Mesothelial cell of epicardium (in vitro differentiated cells): ENCODE measurements at regions not wholly inside any gene's neighbourhood (a gene's known extent, or its start where the extent isn't known, plus 50 kb on each side); places are given as distances from the start of the nearest gene placed in this dataset.

Source experiments
- DNase-seq, 2 experiments: peaks; one replicate each; pipeline ENCODE4 v3.0.0; 2021; ENCODE audit warnings: low spot score in 2 of 2; ENCODE audit not compliant: unreplicated experiment in 2 of 2
- H3K27ac Mint-ChIP-seq: 2 replicates; pipeline ENCODE4 v1.8.0; 2021; ENCODE audit warnings: mixed read lengths
- H3K27me3 Mint-ChIP-seq: 2 replicates; pipeline ENCODE4 v1.8.0; 2021; ENCODE audit warnings: low read depth, mixed read lengths
- H3K36me3 Mint-ChIP-seq: 2 replicates; pipeline ENCODE4 v1.8.0; 2021; ENCODE audit warnings: mixed read lengths
- H3K4me1 Mint-ChIP-seq: 2 replicates; pipeline ENCODE4 v1.8.0; 2021; ENCODE audit warnings: mixed read lengths
- H3K4me3 Mint-ChIP-seq: 2 replicates; pipeline ENCODE4 v1.8.0; 2021; ENCODE audit warnings: mild to moderate bottlenecking, moderate library complexity, mixed read lengths
- H3K9me3 Mint-ChIP-seq: 2 replicates; pipeline ENCODE4 v1.8.0; 2021; ENCODE audit warnings: mixed read lengths
- TF ChIP-seq, protein P1 (sequence below): fragments of 200-600 bp; sonication (generic); IDR thresholded peaks from one replicate; pipeline ENCODE4 v1.5.0; 2021; ENCODE audit warnings: antibody characterized with exemption; ENCODE audit not compliant: unreplicated experiment

DNA sequence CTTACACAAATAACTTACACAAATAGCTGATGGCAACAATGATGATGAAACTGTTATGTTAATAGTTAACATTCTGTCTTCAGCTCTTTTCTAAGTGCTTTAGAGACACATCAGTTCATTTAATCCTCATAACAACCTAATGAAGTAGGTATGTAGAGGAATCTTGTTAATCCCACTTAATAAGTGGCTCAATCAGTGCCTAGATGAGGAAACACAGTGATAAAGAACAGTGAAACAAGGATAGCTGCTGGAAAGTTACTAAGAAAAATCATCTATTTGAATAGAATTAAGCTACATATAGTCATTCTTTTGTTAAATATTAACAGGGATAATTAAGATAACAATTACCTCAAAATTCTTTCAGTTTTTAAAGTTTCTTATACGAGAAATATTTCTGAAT lies 487.6 kb downstream of the ARL4A start:
- no peak overlapping the region for H3K27ac Mint-ChIP-seq
- no peak for DNase-seq
- peaks cover 19% of the 10 kb centered on the region for H3K4me1 Mint-ChIP-seq
- H3K4me3 Mint-ChIP-seq, result no peak overlapping the region
- H3K9me3 Mint-ChIP-seq, result peaks cover 4% of the 10 kb centered on the region
- H3K36me3 Mint-ChIP-seq, result no peaks in the 10 kb centered on the region
- TF ChIP-seq, protein P1, sequence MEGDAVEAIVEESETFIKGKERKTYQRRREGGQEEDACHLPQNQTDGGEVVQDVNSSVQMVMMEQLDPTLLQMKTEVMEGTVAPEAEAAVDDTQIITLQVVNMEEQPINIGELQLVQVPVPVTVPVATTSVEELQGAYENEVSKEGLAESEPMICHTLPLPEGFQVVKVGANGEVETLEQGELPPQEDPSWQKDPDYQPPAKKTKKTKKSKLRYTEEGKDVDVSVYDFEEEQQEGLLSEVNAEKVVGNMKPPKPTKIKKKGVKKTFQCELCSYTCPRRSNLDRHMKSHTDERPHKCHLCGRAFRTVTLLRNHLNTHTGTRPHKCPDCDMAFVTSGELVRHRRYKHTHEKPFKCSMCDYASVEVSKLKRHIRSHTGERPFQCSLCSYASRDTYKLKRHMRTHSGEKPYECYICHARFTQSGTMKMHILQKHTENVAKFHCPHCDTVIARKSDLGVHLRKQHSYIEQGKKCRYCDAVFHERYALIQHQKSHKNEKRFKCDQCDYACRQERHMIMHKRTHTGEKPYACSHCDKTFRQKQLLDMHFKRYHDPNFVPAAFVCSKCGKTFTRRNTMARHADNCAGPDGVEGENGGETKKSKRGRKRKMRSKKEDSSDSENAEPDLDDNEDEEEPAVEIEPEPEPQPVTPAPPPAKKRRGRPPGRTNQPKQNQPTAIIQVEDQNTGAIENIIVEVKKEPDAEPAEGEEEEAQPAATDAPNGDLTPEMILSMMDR, result no peak
- no peaks in the 10 kb centered on the region for H3K27me3 Mint-ChIP-seq

DNA sequence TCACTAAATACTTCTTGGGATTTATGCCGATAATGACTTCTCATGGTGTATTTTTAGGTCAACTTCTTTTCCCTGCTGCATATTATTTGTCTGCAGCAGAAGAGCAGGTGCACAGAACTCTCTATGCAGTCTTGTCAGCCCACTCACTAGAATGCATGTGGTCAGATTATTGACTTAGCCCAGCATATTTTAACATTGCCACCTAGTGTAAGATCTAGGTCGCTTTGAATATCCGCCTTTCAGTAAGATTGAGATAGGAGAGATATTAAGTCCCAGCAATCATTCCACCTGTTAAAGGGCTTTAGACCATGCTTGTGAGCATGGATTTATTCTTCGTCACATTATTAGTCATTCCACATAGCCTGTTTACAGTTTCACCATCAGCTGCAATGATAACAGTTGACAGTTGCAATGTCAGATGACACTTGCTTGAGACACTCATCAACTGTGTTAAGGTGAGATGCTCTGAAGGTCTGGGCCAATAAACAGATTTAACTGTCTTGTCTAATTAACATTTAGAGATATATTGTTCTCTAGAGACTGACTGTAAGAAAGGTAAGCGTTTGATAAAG lies 491.7 kb downstream of the ARL4A start:
- Mint-ChIP-seq H3K4me3 (no peak overlapping the region), H3K9me3 (peaks cover under 1% of the 10 kb centered on the region), H3K36me3 (no peaks in the 10 kb centered on the region), H3K4me1 (peaks cover 34% of the 10 kb centered on the region), H3K27ac (peak overlapping the region; percentile 22), H3K27me3 (no peaks in the 10 kb centered on the region)
- no peak for DNase-seq
- TF ChIP-seq, protein P1, result no peak

DNA sequence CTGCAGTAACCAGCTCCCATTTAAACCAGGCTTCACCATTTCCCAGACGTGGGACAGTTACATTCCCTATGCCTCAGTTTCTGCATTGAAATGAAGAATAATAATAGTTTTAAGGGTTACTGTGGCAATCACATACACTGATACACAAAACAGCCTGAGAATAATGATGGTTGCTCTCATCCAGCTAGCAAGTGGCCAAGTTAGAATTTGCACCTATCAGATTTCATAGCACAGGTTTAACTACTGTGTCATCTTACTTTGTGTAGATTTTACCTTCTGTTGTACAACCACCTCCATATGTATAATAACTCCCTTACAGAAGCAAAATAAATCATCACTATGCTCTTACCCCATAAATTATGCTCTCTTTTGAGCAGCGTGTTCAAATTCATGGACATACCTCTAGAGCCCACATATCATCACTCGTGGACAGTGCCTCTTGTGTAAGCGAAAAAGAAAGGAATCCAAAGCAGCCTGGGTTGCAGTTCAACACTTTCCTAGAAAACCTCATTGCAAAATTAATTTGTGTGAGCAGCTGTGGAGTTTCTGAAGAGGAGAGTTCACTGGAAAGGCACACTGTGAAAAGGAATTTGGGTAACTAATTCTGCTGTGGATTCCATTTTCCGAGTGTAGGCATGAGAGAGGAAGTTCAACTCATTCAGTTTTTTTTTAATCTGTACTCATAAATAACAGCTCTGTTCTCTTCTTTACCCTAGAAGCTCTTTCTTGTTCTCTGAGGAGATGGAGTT lies 492.5 kb downstream of the ARL4A start:
- Mint-ChIP-seq H3K27ac (peak overlapping the region; percentile 39), H3K9me3 (no peaks in the 10 kb centered on the region)

DNA sequence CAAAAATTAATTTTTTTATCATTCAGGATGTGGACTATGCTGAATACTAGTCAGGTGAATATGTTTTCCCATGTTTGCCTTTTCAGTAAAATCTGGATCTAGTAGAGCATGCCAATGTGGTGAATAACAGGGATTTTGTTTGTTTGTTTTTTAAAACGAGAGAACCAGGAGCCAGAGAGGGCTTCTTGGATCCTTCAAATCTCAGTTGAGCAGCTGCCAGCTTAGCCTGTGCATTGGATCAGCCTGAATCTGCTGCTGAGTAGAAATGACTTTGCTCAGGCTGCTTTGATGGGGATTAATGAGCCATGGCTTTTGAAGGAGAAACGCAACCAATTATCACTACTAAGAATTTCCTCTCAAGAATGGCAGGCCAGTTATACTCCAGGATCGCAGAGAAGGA lies 493.8 kb downstream of the ARL4A start:
- Mint-ChIP-seq H3K27me3 (no peaks in the 10 kb centered on the region), H3K4me3 (no peak overlapping the region), H3K27ac (peak overlapping the region; percentile 1), H3K36me3 (no peaks in the 10 kb centered on the region), H3K4me1 (peaks cover 25% of the 10 kb centered on the region), H3K9me3 (no peaks in the 10 kb centered on the region)
- DNase-seq, result no peak
- TF ChIP-seq, protein P1, result no peak

More for the DNA sequence above, 492.5 kb downstream of the ARL4A start:
- H3K27me3 Mint-ChIP-seq, result no peaks in the 10 kb centered on the region
- H3K4me3 Mint-ChIP-seq, result peak overlapping the region; percentile 30
- no peak for DNase-seq
- H3K36me3 Mint-ChIP-seq, result no peaks in the 10 kb centered on the region
- TF ChIP-seq, protein P1, result no peak
- peaks cover 32% of the 10 kb centered on the region for H3K4me1 Mint-ChIP-seq

DNA sequence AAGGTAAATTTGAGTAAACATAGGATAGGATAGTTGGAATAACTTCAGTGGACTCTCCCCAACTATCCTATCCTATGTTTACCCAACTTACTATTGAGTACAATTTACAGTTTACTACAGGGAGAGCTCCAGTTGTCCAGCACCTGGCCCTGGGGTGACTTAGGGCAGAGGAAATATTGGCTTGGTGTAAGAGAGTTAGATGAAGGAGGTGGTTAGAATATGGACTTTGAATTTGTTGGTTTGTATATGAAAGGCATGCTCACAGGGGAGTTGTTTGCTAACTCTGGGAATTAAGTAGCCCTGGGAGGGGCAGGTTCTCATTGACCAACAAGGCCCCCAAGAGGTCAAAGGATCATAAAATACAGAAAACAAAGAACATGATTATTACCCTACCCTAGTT lies 497.7 kb downstream of the ARL4A start:
- no peak for DNase-seq
- Mint-ChIP-seq H3K36me3 (no peaks in the 10 kb centered on the region), H3K9me3 (no peaks in the 10 kb centered on the region), H3K27ac (no peak overlapping the region), H3K4me1 (peaks cover 23% of the 10 kb centered on the region), H3K4me3 (no peak overlapping the region), H3K27me3 (no peaks in the 10 kb centered on the region)
- TF ChIP-seq, protein P1, result no peak
